LNCaP clone FGC (cell line): ENCODE measurements at regions not wholly inside any gene's neighbourhood (a gene's known extent, or its start where the extent isn't known, plus 50 kb on each side); places are given as distances from the start of the nearest gene placed in this dataset.

Experiments
- DNase-seq: peaks from one replicate; pipeline ENCODE4 v3.0.0-alpha.2; 2011; ENCODE audit warnings: low read depth
- H3K4me3 ChIP-seq: 2 replicates; pipeline ENCODE4 v1.5.1; 2011; ENCODE audit warnings: mild to moderate bottlenecking, low read depth, low read length, control low read depth
- TF ChIP-seq, protein P1 (sequence below): IDR thresholded peaks from 2 replicates; pipeline ENCODE4 v1.5.1; 2012; ENCODE audit warnings: mild to moderate bottlenecking; ENCODE audit not compliant: control insufficient read depth, insufficient read depth; ENCODE audit errors: extremely low read depth

DNA sequence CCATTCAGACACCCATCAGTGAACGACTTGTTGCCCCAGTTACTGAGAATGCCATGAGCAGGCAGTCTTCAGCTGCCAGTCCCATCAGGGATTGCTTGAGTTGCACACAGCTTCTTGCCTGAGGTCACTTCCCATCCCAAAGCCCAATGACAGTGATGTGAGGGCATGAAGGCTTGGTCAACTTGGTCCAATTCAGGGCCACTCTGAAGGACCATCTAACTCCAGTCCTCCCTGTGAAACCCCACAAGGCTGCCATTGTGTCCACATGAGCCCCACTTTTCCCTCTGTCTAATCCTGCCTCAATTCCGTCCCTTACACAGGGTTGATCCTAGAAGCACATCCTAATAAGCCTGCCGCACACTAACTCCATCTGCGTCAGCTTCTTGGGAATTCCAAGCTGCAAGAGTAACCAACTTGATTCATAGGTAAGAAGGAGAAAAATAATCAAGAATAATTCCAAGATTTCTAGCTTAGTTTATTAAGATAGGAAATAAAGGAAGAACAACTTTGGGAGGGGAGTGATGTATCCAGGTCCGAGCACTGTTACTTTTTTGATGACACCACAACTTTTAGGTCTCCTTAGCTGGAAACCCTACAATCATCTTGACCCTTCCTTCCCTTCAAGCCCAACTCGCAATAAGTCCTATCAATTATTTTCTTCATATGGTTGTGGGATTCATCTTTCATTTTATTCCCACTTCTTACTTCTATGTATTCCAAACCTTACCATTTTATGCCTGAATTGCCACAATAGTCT, 110.9 kb downstream of the LRRC30 start:
- TF ChIP-seq, protein P1, sequence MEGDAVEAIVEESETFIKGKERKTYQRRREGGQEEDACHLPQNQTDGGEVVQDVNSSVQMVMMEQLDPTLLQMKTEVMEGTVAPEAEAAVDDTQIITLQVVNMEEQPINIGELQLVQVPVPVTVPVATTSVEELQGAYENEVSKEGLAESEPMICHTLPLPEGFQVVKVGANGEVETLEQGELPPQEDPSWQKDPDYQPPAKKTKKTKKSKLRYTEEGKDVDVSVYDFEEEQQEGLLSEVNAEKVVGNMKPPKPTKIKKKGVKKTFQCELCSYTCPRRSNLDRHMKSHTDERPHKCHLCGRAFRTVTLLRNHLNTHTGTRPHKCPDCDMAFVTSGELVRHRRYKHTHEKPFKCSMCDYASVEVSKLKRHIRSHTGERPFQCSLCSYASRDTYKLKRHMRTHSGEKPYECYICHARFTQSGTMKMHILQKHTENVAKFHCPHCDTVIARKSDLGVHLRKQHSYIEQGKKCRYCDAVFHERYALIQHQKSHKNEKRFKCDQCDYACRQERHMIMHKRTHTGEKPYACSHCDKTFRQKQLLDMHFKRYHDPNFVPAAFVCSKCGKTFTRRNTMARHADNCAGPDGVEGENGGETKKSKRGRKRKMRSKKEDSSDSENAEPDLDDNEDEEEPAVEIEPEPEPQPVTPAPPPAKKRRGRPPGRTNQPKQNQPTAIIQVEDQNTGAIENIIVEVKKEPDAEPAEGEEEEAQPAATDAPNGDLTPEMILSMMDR, result no peak
- no peak overlapping the region for H3K4me3 ChIP-seq
- no peak for DNase-seq

DNA sequence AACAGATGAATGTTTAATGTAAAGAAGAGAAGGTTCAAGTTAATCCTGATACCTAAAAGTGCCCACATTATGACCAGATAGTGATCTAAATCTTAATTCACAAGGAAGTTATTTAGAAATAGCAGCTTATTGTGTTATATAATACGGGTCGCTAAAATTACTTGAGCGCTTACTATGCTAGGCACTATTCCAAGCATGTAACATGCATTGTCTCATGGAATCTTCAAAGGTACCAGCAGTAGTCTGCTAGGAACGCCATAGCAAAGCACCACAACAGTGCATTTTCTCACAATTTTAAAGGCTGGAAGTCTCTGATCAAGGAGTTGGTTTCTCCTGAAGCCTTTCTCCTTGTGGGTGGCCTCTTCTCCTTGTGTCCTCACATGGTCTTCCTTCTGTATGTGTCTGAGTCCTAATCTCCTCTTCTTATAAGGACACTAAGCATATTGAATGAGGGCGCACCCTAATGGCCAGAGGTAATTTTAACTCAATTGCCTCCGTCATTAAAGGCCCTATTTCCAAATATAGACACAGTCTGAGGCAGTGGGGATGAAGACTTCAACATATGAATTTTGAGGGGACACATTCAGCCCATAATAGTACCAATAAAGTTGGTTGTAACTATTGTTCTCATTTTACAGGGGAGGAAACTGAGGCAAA, 118.4 kb downstream of the LRRC30 start:
- no peak for DNase-seq
- H3K4me3 ChIP-seq, result no peak overlapping the region
- TF ChIP-seq, protein P1, result no peak

DNA sequence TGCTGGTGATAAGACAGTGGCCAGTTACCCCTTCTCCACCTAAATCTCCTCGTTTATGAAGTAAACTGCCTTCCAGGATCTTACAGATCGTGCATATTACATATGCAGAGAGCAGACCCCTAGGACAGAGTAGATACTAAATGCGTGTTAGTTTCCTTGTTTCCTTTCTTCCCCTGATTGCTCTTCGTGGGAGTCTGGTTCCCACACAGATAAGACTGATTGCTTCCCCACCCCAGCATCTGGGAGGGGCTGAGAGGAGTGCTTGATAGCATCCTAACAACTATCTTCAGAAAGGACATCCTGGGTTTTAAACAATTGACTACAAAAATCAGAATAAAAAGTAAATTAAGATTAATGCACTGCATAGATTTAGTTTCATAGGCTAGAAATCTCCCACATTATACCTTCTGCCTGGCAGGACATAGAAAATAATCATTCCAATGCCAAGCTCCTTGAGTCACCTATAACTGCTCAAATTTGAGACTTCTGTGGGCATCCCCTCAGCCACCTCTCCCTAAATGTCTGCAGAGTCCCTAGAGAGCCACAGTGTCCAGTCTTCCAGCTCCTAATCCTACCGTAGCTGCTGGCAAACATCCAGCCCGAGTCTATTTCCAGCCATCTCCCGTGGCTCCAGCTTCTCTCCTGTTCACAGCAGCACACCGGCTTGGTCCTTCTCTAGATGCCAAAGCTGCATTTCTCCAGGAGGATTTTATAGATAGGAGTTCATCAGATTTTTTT, 128.3 kb downstream of the LRRC30 start:
- DNase-seq, result no peak
- TF ChIP-seq, protein P1, result no peak
- no peak overlapping the region for H3K4me3 ChIP-seq

DNA sequence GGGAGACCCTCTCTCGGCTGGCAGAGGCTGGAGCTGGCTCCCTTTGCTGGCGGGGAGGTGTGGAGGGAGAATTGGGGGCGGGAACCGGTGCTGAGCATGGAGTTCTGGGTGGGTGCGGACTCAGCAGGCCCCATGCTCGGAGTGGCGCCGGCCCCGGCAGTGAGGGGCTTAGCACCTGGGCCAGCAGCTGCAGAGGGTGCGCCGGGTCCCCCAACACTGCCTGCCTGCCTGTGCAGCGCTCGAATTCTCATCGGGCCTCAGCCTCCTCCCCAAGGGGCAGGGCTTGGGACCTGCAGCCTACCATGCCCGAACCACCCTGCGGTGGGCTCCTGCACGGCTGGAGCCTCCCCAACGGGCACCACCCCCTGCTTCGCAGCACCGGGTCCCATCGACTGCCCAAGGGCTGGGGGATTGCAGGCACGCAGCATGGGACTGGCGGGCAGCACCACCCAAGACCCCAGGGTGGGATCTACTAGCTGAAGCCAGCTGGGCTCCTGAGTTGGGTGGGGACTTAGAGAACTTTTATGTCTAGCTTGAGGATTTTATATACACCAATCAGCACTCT, 129.8 kb downstream of the LRRC30 start:
- TF ChIP-seq, protein P1, result no peak
- no peak for DNase-seq

DNA sequence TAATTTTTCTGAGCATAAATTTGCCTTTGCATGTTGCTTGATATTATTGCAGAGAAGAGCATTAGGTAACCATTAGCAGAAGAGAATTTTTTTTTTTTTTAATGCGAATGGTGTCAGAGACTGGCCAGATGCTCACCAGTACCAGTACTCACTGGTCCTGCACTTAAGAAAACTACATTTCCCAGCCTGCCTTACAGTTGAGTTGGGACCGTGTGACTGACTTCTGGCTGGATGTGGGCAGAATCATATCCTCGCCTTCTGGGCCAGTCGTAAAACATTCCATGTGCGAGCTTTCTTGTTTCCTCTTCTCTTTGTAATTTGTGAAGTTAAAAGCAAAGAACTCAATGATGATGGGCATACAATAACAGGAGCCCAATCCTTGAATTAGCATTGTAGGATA, 132.4 kb downstream of the LRRC30 start:
- no peak for DNase-seq
- H3K4me3 ChIP-seq, result no peak overlapping the region
- TF ChIP-seq, protein P1, result no peak

More for the DNA sequence above, 129.8 kb downstream of the LRRC30 start:
- no peak overlapping the region for H3K4me3 ChIP-seq

DNA sequence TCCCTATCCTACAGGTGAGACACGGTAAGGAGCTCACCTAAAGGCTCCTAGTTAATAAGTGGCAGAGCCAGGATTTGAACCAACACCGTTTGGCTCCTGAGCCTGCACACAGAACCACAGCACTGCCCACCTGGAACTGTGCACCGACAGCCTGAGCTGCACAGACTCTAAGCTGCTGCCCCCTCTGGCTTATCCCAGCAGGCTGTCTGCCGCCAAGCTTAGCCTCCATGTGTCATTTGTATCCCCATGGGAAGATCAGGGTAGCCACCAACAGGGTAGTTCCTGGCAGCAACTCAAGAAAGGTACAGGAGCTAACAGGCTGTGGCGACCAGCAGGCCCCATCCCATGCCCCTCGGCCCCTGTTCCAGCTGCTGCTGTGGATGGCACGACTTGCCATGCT, 135.7 kb downstream of the LRRC30 start:
- no peak for DNase-seq
- TF ChIP-seq, protein P1, result no peak

More for the DNA sequence above, 135.7 kb downstream of the LRRC30 start:
- no peak overlapping the region for H3K4me3 ChIP-seq
